HG03571 (cell line): ENCODE measurements at regions not wholly inside any gene's neighbourhood (a gene's known extent, or its start where the extent isn't known, plus 50 kb on each side); places are given as distances from the start of the nearest gene placed in this dataset.
"Not testable (repeated sequence)": the region's sequence is repeated elsewhere in the genome, so short reads cannot be mapped to it uniquely, and the experiment has no call there.

Source experiments
- ATAC-seq: cut with Tn5 transposase; IDR thresholded peaks from one replicate; pipeline ENCODE4 v1.9.1; 2021; ENCODE audit not compliant: unreplicated experiment

- no peak for ATAC-seq
Observed at GRCh38 chr7:68248973-68249372, 1252.3 kb downstream of the TYW1 start.

DNA sequence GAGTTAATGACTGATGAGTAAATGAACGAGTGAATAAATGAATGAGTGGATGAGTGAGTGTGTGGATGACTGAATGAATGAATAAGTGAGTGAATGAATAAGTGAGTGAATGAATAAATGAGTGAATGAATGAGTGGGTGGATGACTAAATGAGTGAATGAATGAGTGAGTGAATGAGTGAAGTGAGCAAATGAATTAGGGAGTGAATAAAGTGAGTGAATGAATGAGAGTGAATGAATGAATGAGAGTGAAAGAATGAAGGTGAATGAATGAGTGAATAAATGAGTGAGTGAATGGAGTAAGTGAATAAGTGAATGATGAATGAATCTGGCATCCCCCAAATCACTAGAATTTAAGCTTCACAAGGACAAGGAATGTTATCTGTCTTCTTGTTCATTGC lies 1253.0 kb downstream of the TYW1 start:
- ATAC-seq, result no peak

DNA sequence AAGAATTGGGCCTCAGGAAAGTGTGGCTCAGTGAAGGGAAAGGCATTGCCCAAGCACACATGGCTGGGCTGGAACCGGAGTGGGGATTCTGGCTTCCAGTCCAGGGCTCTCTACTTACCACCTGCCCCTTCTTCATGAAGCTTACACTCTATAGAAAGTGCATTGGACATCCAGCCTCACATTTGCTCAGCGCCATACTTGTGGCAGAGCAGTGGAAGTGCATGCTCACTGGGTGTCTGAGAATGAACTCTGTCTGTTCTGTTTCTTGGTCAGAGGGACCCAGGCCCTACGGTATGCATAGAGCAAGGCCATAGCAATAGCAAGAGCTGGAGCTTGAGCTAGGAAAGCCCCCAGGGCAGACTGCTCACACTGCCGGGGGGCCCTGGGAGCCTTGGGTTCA lies 1253.5 kb downstream of the TYW1 start:
- no peak for ATAC-seq

DNA sequence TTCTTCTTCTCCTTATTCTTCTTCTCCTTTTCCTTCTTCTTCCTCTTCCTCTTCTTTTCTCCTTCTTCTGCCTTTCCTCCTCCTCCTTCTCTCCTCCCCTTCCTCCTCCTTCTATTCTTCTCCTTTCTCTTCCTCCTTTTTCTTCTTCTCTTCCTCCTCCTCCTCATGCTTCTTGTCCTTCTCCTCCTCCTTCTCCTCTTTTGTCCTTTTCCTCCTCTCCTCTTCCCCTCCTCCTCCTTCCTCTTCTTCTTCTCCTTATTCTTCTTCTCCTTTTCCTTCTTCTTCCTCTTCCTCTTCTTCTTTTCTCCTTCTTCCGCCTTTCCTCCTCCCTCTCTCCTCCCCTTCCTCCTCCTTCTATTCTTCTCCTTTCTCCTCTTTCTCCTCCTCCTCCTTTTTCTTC lies 1258.2 kb downstream of the TYW1 start:
- ATAC-seq, result not testable (repeated sequence)

- no peak for ATAC-seq
Observed at GRCh38 chr7:68256295-68256694, 1259.7 kb downstream of the TYW1 start.

GRCh38 chr7:68258609-68259008 lies 1262.0 kb downstream of the TYW1 start:
- no peak for ATAC-seq

DNA sequence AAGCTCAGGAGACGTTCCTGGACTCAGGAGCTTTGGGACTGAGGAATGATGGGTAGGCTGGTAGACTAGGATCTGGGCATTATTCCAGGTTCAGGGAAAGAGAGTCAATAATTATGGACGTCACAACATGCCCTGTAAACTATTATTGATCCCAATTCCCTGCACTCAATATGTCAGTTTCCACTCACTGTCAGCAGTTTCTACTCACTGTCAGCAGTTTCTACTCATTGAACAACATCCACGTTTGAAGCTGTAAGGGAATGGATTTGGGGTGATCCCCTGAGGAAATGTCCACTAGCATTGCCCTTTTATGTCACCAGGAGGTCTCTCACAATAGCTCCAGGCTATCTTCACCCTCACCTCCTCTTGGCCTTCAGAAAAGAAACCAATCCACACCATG lies 1268.6 kb downstream of the TYW1 start:
- no peak for ATAC-seq

GRCh38 chr7:68266004-68266579 lies 1269.5 kb downstream of the TYW1 start:
- no peak for ATAC-seq

- no peak for ATAC-seq
Observed at GRCh38 chr7:68267486-68267885, 1270.9 kb downstream of the TYW1 start.

GRCh38 chr7:68269405-68269804 lies 1272.8 kb downstream of the TYW1 start:
- no peak for ATAC-seq

DNA sequence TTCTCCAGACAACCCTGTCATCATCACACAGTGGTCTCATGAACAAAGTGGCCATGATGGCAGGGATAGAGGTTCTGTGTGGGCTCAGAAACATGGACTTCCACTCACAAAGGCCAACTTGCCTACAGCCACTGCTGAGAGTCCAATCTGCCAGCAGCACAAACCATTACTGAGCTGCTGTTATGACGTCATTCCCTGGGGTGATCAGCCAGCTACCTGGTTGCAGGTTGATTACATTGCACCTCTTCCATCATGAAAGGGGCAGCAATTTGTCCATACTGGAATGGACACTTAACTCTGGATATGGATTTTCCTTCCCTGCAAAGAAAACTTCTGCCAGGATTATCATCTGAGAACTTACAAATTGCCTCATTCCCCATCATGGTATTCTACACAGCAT lies 1275.9 kb downstream of the TYW1 start:
- ATAC-seq, result no peak

GRCh38 chr7:68276725-68277124 lies 1280.1 kb downstream of the TYW1 start:
- no peak for ATAC-seq

DNA sequence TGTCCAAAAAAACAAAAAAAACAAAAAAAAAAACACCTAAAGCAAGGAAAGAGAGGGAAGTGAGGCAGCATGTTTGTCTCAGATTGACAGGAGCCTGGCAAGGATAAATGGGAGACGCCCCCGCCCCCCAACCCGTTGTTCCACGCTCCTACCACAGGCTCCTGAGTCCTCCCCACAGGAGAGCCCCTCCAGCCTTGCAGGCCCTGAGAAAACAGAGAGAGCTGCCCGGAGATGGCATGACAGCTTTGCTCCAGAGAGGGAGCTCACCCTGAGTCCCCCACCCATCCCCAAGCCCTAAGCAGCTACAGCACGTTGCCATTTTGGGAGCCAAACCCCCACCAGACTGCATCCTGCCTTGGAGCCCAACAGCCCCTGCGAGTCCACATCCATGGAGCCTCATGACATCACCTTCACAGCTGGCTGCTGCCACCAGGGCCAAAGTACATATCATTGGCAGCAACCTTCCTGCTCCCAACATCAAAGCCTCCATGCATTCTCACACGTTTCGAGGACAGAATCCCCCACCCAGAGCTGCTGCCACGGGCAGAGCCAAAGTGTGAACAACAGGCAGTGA lies 1283.3 kb downstream of the TYW1 start:
- no peak for ATAC-seq

DNA sequence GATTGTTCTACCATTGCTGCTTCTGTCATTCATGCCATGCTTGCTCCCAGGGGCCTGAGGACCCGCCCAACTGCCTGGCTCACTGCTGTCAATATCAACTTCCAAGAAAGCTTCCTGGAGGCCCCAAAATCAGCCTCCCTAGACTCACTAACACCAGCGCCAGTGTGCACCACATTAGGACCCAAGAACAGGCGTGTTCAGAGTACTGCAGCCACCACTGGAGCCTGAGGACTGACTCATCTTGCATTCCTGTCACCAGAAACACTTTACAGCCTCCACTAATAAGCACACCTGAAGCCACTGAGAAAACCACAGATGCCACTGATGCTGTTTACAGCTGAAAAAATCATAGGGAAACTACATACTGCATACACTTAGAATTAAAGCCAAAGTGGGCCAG lies 1284.3 kb downstream of the TYW1 start:
- ATAC-seq, result no peak

DNA sequence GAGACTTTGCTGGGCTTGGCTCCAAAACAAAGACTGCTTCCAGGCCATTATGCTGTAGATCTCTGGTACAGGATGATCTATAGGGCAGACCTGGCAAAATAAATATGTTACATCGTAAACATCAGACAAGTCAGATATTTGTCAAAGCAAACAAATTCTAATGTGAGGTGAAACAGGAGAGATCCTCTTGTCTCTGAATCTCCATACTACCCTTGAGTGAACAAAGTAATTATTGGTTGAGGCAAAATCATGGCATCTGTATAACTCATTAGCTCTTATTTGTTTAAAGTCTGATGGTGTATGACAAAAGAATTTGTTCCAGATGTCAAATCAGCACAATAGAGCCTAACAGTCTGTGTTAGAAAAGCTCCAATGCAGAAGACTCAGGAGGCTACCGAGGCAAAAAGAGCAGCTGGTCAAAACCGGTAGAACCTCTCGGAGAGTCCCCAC lies 1291.5 kb downstream of the TYW1 start:
- no peak for ATAC-seq

DNA sequence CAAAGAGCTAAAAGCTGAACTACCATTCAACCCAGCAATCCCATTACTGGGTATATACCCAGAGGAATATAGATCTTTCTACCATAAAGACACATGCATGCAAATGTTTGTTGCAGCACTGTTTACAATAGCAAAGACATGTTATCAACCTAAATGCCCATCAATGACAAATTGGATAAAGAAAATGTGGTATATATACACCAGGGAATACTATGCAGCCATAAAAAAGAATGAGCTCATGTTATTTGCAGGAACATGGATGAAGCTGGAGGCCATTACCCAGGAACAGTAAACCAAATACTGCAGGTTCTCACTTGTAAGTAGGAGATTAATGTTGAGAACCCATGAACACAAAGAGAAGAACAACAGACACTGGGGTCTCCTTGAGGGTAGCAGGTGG lies 1295.1 kb downstream of the TYW1 start:
- no peak for ATAC-seq

DNA sequence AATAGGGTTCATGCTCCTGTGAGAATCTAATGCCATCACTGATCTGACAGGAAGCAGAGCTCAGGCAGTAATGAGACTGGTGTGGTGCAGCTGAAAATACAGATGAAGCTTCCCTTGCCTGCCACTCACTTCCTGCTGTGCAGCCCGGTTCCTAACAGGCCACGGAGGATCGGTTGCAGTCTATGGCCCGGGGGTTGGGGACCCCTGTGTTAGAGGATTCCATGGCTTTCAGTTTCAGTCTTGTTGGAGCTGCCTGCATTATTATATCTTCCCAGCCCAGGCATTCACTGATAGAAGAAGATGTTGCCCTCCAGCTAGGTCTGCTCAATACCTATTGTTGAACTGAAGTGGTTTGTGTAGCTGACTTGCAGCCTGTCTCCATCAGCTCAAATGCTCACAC lies 1298.8 kb downstream of the TYW1 start:
- no peak for ATAC-seq

GRCh38 chr7:68304536-68304935 lies 1293.7 kb upstream of the AUTS2 start:
- no peak for ATAC-seq

GRCh38 chr7:68306692-68307107 lies 1291.6 kb upstream of the AUTS2 start:
- ATAC-seq, result no peak

DNA sequence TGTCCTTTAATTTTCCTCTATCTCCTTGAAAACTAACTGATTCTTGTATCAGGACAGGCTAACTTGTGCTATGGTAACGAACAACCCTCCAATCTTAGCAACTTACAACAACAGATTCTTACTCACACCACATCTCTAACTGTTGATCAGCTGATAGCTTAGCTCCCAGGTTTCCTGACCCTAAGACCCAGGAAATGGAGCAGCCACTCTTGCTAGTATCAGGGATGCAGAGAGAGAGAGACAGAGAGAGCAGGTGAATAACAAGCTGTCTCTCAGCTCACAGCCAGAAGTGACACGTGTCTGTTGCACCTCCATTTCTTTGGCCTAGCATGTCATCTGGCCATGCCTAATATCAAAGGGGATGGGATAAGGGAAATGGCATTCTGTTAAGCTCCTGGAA lies 1289.0 kb upstream of the AUTS2 start:
- ATAC-seq, result no peak

GRCh38 chr7:68309806-68310205 lies 1288.5 kb upstream of the AUTS2 start:
- no peak for ATAC-seq

- no peak for ATAC-seq
Observed at GRCh38 chr7:68311958-68312357, 1286.3 kb upstream of the AUTS2 start.

GRCh38 chr7:68313806-68314205 lies 1284.5 kb upstream of the AUTS2 start:
- no peak for ATAC-seq
